Fibroblast of mammary gland (primary cell): ENCODE measurements at regions not wholly inside any gene's neighbourhood (a gene's known extent, or its start where the extent isn't known, plus 50 kb on each side); places are given as distances from the start of the nearest gene placed in this dataset.

Source experiments
- DNase-seq: peaks from one replicate; pipeline ENCODE4 v3.0.0-alpha.2; 2010; ENCODE audit warnings: low read depth
- H3K4me3 ChIP-seq: 2 replicates; pipeline ENCODE4 v1.5.1; 2011; ENCODE audit warnings: low read depth, mild to moderate bottlenecking, low read length, moderate library complexity; ENCODE audit not compliant: control insufficient read depth
- CTCF ChIP-seq: conservative IDR thresholded peaks from 2 replicates; pipeline ENCODE4 v1.5.1; 2011; ENCODE audit warnings: low read depth, low read length, inconsistent platforms; ENCODE audit not compliant: control insufficient read depth, insufficient read depth

DNA sequence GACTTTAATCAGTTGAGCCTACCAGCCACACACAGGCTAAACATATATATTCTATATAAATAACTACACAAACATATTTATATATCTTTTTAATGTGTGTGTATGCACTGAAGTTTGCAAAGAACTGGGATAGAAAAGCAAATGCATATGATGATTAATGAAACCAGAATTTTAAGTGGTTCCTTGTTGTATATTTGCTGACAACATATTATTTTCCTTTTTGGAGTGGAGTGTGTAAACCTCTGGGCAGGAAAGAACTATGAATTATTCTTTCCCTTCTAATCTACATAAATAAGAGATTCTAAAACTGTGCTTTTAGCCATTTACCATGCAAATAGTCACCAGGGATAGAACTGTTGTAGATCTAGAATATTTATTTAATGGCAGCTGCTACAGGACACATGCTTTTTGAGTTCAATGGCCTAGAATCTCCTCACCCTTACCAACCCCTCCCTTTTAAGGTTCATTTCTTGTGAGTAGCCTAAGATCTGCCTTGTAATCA is 187.6 kb downstream of the BACH1 start:
- no peak for TF ChIP-seq CTCF
- H3K4me3 ChIP-seq: no peak overlapping the region
- no peak for DNase-seq
